CD4-positive, alpha-beta memory T cell (primary cell): ENCODE measurements at regions not wholly inside any gene's neighbourhood (a gene's known extent, or its start where the extent isn't known, plus 50 kb on each side); places are given as distances from the start of the nearest gene placed in this dataset.

Experiments
- CTCF ChIA-PET: fragments of 350-600 bp; sonication (Branson Sonifier 250); formaldehyde crosslinking; loops from one replicate; lab custom pipeline; 2021; ENCODE audit warnings: inconsistent platforms; ENCODE audit not compliant: partially characterized antibody; lab: Charles Lee
- POLR2A ChIA-PET: fragments of 350-600 bp; sonication (Branson Sonifier 250); formaldehyde crosslinking; loops from one replicate; lab custom pipeline; 2021; ENCODE audit not compliant: partially characterized antibody; lab: Charles Lee
- DNase-seq, 5 donors: peaks; one replicate each; pipeline versions ENCODE4 v3.0.0 to v3.0.0-alpha.2; 2020 to 2022; ENCODE audit warnings: mixed read lengths in 1 of 5
- H3K27ac ChIP-seq: one replicate; pipeline ENCODE4 v1.7.0; 2013; ENCODE audit warnings: low read depth, low read length
- H3K27me3 ChIP-seq: 2 replicates; pipeline ENCODE4 v1.7.0; 2013; ENCODE audit warnings: mild to moderate bottlenecking, low read length, moderate library complexity; ENCODE audit not compliant: insufficient read depth
- H3K36me3 ChIP-seq: 2 replicates; pipeline ENCODE4 v1.7.0; 2013; ENCODE audit warnings: mild to moderate bottlenecking, low read length, moderate library complexity; ENCODE audit not compliant: insufficient read depth
- H3K4me1 ChIP-seq: 2 replicates; pipeline ENCODE4 v1.7.0; 2013; ENCODE audit warnings: mild to moderate bottlenecking, low read length, moderate library complexity; ENCODE audit not compliant: insufficient read depth
- H3K4me3 ChIP-seq, 2 donors: one replicate each; pipeline ENCODE4 v1.7.0; 2013; ENCODE audit warnings: low read length in 2 of 2, mild to moderate bottlenecking in 1 of 2
- H3K9me3 ChIP-seq, 2 donors: one replicate each; pipeline ENCODE4 v1.7.0; 2013; ENCODE audit warnings: low read length in 2 of 2, control low read depth in 1 of 2; ENCODE audit not compliant: control insufficient read depth in 1 of 2
- H3K27ac Mint-ChIP-seq, 7 donors: one replicate each; pipeline ENCODE4 v1.8.0; 2020 to 2021; ENCODE audit warnings: mixed read lengths in 7 of 7, mild to moderate bottlenecking in 6 of 7, inconsistent platforms in 3 of 7, moderate library complexity in 3 of 7
- H3K27me3 Mint-ChIP-seq, 2 donors: one replicate each; pipeline ENCODE4 v1.8.0; 2020 to 2021; ENCODE audit warnings: mixed read lengths in 2 of 2
- H3K36me3 Mint-ChIP-seq, 2 donors: one replicate each; pipeline ENCODE4 v1.8.0; 2020 to 2021; ENCODE audit warnings: mixed read lengths in 2 of 2, inconsistent platforms in 1 of 2, mild to moderate bottlenecking in 1 of 2
- H3K4me1 Mint-ChIP-seq, 4 donors: one replicate each; pipeline ENCODE4 v1.8.0; 2020 to 2021; ENCODE audit warnings: mixed read lengths in 4 of 4, mild to moderate bottlenecking in 1 of 4
- H3K4me3 Mint-ChIP-seq, 8 donors: one replicate each; pipeline ENCODE4 v1.8.0; 2020 to 2021; ENCODE audit warnings: mixed read lengths in 8 of 8, mild to moderate bottlenecking in 7 of 8, moderate library complexity in 6 of 8, inconsistent platforms in 3 of 8
- H3K9me3 Mint-ChIP-seq, 8 donors: one replicate each; pipeline ENCODE4 v1.8.0; 2020 to 2021; ENCODE audit warnings: mixed read lengths in 8 of 8, mild to moderate bottlenecking in 5 of 8, inconsistent platforms in 3 of 8, moderate library complexity in 1 of 8
- intact Hi-C: fragments of 100-400 bp; cut with micrococcal nuclease; formaldehyde crosslinking; loops from one replicate; pipeline ENCODE4 v1.15.1; 2023

DNA sequence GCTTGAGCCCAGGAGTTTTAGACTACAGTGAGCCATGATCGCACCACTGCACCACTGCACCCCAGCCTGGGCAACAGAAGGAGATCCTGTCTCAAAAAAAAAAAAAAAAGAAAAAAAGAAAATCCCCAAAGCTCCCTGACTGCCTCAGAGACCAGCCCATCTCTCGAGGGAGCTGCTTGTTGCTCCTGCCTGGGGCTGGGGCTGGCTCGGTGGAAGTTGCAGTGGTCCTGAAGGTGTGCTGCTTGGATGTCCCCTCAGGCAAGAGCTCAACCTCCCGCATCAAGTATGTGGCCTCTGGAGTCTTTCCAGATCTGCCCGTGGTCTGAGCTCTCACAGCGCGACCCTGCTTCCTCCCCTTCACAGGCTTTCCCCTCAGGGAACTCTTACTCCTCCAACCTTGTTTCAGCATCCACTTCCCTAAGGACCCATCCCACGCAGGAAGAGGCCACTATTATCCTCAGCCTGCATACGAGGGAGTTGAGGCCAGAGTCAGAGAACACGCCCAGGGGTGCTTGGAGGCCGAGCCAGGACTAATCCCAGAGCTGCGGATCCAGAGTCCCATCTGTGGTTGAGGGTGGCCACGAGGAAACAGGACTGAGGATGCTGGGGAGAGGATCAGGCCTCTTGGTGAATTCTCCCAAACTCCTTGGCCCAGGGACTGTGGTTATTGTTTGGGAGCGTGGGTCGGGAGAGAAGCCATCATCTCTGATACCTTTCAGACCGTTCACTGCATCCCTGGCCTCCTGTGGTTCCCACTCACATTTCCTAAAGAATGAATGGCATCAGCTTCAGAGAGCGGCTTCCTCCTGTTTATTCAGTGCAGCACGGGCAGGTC lies 624.6 kb downstream of the AACS start:
- Histone ChIP-seq H3K27me3 (no peaks in the 10 kb centered on the region), H3K4me3 (no peak overlapping the region), H3K9me3 (no peaks in the 10 kb centered on the region), H3K27ac (no peak overlapping the region), H3K4me1 (no peaks in the 10 kb centered on the region), H3K36me3 (no peaks in the 10 kb centered on the region)
- H3K4me3 Mint-ChIP-seq = peak overlapping the region in 1 of 8 donors; percentile 48
- H3K9me3 Mint-ChIP-seq = peaks cover 0 to 3% (median 0%) of the 10 kb centered on the region in 8 donors
- H3K27me3 Mint-ChIP-seq = no peaks in the 10 kb centered on the region
- H3K36me3 Mint-ChIP-seq = no peaks in the 10 kb centered on the region
- POLR2A ChIA-PET = no interaction called here
- intact Hi-C loops = no loop called here
- no peak overlapping the region for H3K27ac Mint-ChIP-seq
- no peaks in the 10 kb centered on the region for H3K4me1 Mint-ChIP-seq
- DNase-seq = no peak
- CTCF ChIA-PET = no interaction called here

DNA sequence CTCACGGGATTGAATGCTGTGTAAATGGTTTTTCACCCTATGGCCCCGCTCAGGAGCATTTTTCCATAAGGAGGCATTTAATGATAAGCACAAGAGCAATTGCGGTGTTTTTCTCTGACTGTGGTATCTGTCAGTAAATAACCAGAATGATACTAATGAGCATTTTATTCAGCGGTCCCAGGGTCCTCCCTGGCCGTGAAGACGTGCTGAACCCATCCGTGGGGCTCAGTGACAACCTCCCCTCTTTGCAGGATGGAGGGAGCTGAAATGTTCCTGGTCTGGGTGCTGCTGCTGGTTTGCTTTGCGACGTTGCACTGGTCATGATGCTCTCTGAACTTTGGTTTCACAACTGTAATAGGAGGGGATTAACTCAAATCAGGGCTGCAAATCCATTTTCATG lies 625.6 kb downstream of the AACS start:
- Mint-ChIP-seq H3K27me3 (no peaks in the 10 kb centered on the region), H3K27ac (no peak overlapping the region), H3K36me3 (no peaks in the 10 kb centered on the region), H3K4me3 (no peak overlapping the region), H3K9me3 (peaks cover 0 to 2% (median 0%) of the 10 kb centered on the region in 8 donors), H3K4me1 (no peaks in the 10 kb centered on the region)
- intact Hi-C loops = no loop called here
- ChIA-PET POLR2A (no interaction called here), CTCF (no interaction called here)
- no peak overlapping the region for H3K4me3 ChIP-seq
- no peaks in the 10 kb centered on the region for H3K36me3 ChIP-seq
- no peak for DNase-seq
- H3K27me3 ChIP-seq = no peaks in the 10 kb centered on the region
- H3K27ac ChIP-seq = no peak overlapping the region
- H3K9me3 ChIP-seq = no peaks in the 10 kb centered on the region
- H3K4me1 ChIP-seq = no peaks in the 10 kb centered on the region

DNA sequence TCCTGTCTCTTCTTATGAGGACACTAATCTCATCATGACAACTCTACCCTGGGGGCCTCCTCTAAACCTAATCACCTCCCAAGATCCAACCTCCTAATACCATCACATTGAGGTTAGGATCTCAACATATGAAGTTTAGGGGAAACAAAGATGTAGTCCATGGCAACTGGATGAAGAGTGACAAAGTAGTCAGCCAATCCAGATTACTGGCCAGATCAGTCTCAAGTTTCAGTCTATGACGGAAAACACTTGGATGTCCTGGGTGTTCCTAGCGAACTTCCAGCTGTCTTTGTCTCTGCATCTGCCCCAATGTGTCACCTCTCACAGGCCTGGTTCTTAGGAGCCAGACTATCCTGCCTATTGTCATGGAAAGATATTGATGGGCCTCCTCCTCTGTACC lies 630.8 kb downstream of the AACS start:
- Mint-ChIP-seq H3K36me3 (no peaks in the 10 kb centered on the region), H3K9me3 (peaks cover 0 to 7% (median under 1%) of the 10 kb centered on the region in 8 donors), H3K27ac (no peak overlapping the region), H3K27me3 (no peaks in the 10 kb centered on the region), H3K4me3 (no peak overlapping the region), H3K4me1 (no peaks in the 10 kb centered on the region)
- CTCF ChIA-PET = no interaction called here
- POLR2A ChIA-PET = no interaction called here
- H3K36me3 ChIP-seq = no peaks in the 10 kb centered on the region
- no peak overlapping the region for H3K27ac ChIP-seq
- no peak for DNase-seq
- no peaks in the 10 kb centered on the region for H3K9me3 ChIP-seq
- H3K4me1 ChIP-seq = no peaks in the 10 kb centered on the region
- intact Hi-C loops = no loop called here
- H3K27me3 ChIP-seq = no peaks in the 10 kb centered on the region
- no peak overlapping the region for H3K4me3 ChIP-seq

DNA sequence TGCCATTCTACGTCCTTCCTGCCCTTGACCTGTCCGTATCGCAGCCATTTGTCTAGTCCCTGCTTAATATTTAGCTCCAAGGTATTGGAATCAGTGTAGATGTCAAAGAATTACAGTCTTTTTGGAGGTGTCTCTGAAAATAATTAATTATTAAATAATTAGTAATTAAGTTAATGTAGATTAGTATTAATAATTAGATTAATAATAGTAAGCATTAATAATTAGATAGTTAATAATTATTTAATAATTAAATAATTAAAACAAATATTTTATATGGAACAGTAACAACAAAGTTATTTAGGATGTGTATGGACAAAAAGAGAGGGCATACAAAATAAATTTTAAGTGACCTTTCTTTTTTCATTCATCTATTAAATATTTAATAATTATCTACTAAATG lies 639.6 kb downstream of the AACS start:
- H3K36me3 Mint-ChIP-seq = no peaks in the 10 kb centered on the region
- ChIA-PET POLR2A (no interaction called here), CTCF (no interaction called here)
- no peaks in the 10 kb centered on the region for H3K4me1 Mint-ChIP-seq
- Histone ChIP-seq H3K27me3 (no peaks in the 10 kb centered on the region), H3K4me3 (no peak overlapping the region), H3K9me3 (no peaks in the 10 kb centered on the region), H3K4me1 (no peaks in the 10 kb centered on the region), H3K27ac (no peak overlapping the region), H3K36me3 (no peaks in the 10 kb centered on the region)
- H3K27ac Mint-ChIP-seq = no peak overlapping the region
- H3K9me3 Mint-ChIP-seq = peaks cover 0 to 14% (median 7%) of the 10 kb centered on the region in 8 donors
- H3K27me3 Mint-ChIP-seq = peaks cover 0 to 6% of the 10 kb centered on the region in 2 donors
- H3K4me3 Mint-ChIP-seq = no peak overlapping the region
- no peak for DNase-seq
- intact Hi-C loops = no loop called here

DNA sequence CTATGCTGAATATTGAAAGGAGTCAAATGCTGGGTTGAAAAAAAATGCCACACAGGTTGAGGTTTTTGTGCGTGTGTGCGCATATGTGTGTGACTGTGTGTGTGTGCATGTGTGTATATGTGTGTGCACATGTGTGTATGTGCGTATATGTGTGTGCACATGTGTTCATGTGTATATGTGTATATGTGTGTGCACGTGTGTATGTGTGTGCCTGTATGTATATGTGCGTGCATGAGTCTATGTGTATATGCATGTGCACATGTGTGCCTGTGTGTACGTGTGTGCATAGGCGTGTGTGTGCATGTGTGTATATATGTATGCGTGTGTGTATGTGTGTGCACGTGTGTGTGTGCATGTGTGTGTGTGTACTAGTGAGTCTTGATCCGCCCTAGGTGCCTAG lies 655.7 kb downstream of the AACS start:
- H3K27me3 ChIP-seq = no peaks in the 10 kb centered on the region
- no peaks in the 10 kb centered on the region for H3K9me3 ChIP-seq
- H3K36me3 ChIP-seq = no peaks in the 10 kb centered on the region
- intact Hi-C loops = no loop called here
- H3K27ac ChIP-seq = no peak overlapping the region
- H3K4me1 ChIP-seq = no peaks in the 10 kb centered on the region
- H3K4me3 ChIP-seq = no peak overlapping the region
- Mint-ChIP-seq H3K27me3 (no peaks in the 10 kb centered on the region), H3K27ac (no peak overlapping the region), H3K36me3 (peaks cover 0 to 6% of the 10 kb centered on the region in 2 donors), H3K4me1 (no peaks in the 10 kb centered on the region), H3K4me3 (no peak overlapping the region), H3K9me3 (peaks cover 0 to 21% (median 13%) of the 10 kb centered on the region in 8 donors)
- ChIA-PET POLR2A (no interaction called here), CTCF (no interaction called here)
- DNase-seq = no peak

DNA sequence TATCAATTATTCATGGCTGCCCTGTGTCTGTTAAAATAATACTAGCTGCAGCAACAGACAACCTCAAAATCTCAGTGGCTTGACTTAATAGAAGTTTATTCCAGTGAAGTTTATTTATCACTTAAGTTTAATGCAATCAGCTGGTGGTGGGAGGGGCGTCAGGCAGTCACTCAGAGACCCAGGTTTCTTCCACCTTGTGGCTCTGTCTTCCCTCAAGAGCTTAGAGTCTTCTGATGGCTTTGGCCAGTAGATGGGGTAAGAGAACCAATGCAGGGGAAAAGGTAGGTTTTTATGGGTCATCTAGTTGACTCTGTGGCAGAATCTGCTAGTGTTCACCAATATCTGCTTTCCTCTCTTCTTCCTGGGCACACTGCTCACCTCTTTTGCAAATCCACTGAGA lies 668.9 kb downstream of the AACS start:
- POLR2A ChIA-PET = no interaction called here
- CTCF ChIA-PET = no interaction called here
- H3K4me3 ChIP-seq = no peak overlapping the region
- no peaks in the 10 kb centered on the region for H3K27me3 ChIP-seq
- intact Hi-C loops = no loop called here
- H3K36me3 Mint-ChIP-seq = no peaks in the 10 kb centered on the region
- no peaks in the 10 kb centered on the region for H3K9me3 ChIP-seq
- H3K4me1 Mint-ChIP-seq = no peaks in the 10 kb centered on the region
- H3K36me3 ChIP-seq = no peaks in the 10 kb centered on the region
- H3K4me1 ChIP-seq = no peaks in the 10 kb centered on the region
- H3K9me3 Mint-ChIP-seq = peaks cover 0 to 23% (median 8%) of the 10 kb centered on the region in 8 donors
- H3K27ac ChIP-seq = no peak overlapping the region
- no peak overlapping the region for H3K4me3 Mint-ChIP-seq
- no peak overlapping the region for H3K27ac Mint-ChIP-seq
- DNase-seq = no peak
- H3K27me3 Mint-ChIP-seq = no peaks in the 10 kb centered on the region

DNA sequence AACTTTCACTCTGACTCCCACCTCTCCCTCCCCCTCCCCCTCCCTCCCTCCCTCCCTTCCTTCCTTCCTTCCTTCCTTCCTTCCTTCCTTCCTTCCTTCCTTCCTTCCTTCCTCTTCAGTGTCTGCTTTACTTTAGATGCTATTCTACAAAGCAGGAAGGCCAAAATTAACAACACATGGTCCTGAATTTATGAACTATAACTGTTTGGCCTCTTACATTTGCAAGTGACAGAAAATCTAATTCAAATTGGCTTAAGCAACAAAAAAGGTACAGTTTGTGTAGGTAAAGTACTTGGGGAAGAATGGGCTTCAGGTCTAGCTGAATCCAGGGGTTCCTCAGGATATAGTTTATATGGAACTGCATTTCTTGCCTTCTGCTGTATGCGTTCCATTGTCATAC lies 673.0 kb downstream of the AACS start:
- POLR2A ChIA-PET = no interaction called here
- intact Hi-C loops = no loop called here
- Mint-ChIP-seq H3K27ac (no peak overlapping the region), H3K9me3 (peaks cover 0 to 31% (median 6%) of the 10 kb centered on the region in 8 donors), H3K27me3 (no peaks in the 10 kb centered on the region), H3K36me3 (no peaks in the 10 kb centered on the region), H3K4me3 (no peak overlapping the region), H3K4me1 (no peaks in the 10 kb centered on the region)
- Histone ChIP-seq H3K27me3 (no peaks in the 10 kb centered on the region), H3K36me3 (no peaks in the 10 kb centered on the region), H3K4me1 (no peaks in the 10 kb centered on the region), H3K9me3 (no peaks in the 10 kb centered on the region), H3K4me3 (no peak overlapping the region), H3K27ac (no peak overlapping the region)
- DNase-seq = no peak
- CTCF ChIA-PET = no interaction called here
